ENCODE measurements at regions not wholly inside any gene's neighbourhood (a gene's known extent, or its start where the extent isn't known, plus 50 kb on each side); places are given as distances from the start of the nearest gene placed in this dataset.

DNA sequence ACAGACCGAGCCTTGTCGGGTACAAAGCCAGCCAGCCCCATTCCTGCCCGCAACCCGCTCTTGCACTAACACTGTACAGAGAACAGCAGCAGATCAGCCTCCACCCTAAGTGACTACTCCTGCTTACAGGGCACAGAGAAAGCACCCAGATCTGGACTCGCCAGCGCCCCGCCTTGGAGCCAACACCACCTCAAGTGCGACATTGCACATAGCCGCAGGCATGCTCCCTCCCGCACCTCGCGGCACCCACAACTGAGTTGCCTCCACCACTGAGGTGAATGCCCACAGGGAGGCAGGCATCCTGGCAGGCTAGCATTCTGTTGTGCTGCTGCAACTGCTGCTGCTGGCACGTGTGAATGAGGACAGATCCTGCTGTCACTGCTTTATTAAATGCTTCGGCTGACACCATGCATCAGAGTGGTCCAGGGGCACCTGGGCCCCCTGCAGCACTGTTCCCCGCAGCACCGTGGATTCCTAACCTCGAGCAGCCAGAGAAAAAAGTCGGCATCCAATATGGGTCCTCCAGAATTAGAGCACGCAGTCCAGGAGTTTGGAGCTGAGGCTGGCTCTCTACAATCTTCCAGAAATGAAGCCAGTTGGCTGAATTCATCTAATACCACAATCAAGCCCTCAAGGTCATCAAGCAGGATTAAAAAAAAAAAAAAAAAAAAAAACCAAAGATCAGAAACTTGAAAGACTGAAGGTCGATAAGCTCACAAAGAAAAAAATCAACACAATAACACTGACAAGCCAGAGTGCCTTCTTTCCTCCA is 352.9 kb downstream of the GASK1B start:
- TF ChIP-seq, protein P1, sequence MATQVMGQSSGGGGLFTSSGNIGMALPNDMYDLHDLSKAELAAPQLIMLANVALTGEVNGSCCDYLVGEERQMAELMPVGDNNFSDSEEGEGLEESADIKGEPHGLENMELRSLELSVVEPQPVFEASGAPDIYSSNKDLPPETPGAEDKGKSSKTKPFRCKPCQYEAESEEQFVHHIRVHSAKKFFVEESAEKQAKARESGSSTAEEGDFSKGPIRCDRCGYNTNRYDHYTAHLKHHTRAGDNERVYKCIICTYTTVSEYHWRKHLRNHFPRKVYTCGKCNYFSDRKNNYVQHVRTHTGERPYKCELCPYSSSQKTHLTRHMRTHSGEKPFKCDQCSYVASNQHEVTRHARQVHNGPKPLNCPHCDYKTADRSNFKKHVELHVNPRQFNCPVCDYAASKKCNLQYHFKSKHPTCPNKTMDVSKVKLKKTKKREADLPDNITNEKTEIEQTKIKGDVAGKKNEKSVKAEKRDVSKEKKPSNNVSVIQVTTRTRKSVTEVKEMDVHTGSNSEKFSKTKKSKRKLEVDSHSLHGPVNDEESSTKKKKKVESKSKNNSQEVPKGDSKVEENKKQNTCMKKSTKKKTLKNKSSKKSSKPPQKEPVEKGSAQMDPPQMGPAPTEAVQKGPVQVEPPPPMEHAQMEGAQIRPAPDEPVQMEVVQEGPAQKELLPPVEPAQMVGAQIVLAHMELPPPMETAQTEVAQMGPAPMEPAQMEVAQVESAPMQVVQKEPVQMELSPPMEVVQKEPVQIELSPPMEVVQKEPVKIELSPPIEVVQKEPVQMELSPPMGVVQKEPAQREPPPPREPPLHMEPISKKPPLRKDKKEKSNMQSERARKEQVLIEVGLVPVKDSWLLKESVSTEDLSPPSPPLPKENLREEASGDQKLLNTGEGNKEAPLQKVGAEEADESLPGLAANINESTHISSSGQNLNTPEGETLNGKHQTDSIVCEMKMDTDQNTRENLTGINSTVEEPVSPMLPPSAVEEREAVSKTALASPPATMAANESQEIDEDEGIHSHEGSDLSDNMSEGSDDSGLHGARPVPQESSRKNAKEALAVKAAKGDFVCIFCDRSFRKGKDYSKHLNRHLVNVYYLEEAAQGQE (IDR thresholded peaks at IDR 0.05; ENCODE audit: unreplicated experiment), result no peak
- TF ChIP-seq, protein P2, sequence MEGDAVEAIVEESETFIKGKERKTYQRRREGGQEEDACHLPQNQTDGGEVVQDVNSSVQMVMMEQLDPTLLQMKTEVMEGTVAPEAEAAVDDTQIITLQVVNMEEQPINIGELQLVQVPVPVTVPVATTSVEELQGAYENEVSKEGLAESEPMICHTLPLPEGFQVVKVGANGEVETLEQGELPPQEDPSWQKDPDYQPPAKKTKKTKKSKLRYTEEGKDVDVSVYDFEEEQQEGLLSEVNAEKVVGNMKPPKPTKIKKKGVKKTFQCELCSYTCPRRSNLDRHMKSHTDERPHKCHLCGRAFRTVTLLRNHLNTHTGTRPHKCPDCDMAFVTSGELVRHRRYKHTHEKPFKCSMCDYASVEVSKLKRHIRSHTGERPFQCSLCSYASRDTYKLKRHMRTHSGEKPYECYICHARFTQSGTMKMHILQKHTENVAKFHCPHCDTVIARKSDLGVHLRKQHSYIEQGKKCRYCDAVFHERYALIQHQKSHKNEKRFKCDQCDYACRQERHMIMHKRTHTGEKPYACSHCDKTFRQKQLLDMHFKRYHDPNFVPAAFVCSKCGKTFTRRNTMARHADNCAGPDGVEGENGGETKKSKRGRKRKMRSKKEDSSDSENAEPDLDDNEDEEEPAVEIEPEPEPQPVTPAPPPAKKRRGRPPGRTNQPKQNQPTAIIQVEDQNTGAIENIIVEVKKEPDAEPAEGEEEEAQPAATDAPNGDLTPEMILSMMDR (conservative IDR thresholded peaks at IDR 0.05; ENCODE audit: low read depth in 2 of 2), result no peak
- TF ChIP-seq EZH2phosphoT487 (IDR thresholded peaks at IDR 0.05; ENCODE audit: unreplicated experiment), result no peak
- TF ChIP-seq EZH2 (IDR thresholded peaks at IDR 0.05; ENCODE audit: low read depth, unreplicated experiment), result no peak
- TF ChIP-seq POLR2AphosphoS5 (IDR thresholded peaks at IDR 0.05; ENCODE audit: low read depth), result no peak
